ENCODE measurements at regions not wholly inside any gene's neighbourhood (a gene's known extent, or its start where the extent isn't known, plus 50 kb on each side); places are given as distances from the start of the nearest gene placed in this dataset.

DNA sequence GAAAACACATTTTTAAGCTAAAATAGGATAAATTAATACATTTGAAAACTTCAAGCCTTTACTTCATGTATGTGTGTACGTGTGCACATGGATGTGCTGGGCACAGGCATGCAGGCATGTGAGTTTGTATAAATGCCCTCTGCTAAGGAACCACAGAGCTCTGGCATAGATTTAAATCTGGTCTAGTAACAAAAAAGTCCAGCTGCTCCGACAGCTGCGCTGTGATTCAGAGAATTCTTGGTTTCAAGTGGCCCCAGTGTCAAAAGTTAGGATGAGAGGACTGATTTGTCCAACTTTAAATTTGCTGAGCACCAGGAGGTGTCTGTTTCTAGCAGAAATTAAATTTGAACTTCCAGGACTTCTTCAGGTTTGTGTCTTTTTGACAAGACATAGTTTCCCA is 203.7 kb upstream of the TUT7 start:
- no peak for TF ChIP-seq POLR2AphosphoS5 (IDR thresholded peaks at IDR 0.05; ENCODE audit: low read depth, low read length)
- no peak for TF ChIP-seq TAF1 (IDR thresholded peaks at IDR 0.05; ENCODE audit: borderline replicate concordance, low read depth, low read length)

Measured in GM12892 (cell line).